ENCODE measurements at regions not wholly inside any gene's neighbourhood (a gene's known extent, or its start where the extent isn't known, plus 50 kb on each side); places are given as distances from the start of the nearest gene placed in this dataset.

DNA sequence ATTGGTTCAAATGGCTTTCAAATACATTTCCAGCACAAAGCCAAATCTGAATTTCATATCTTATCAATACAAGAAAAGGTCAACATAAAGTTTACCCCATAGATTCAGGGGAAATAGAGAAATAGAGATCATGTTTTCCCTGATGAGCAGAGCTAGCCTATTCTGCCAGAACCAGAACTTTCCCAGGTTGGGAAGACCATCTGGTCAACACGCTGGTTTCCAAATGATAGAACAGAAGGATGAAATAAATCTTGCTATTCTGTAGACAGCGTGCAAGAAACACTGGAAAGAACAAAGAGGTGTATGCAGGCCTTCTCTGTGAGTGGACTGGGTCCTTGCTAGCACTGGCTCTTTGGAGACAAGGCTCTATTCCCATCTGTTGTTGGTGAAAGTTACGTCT lies 350.6 kb downstream of the NDFIP2 start:
- DNase-seq (no peak), ATAC-seq (no peak)
- no peaks in the 10 kb centered on the region for H3K4me1 ChIP-seq (ENCODE audit: control insufficient read depth, insufficient read depth, low read length)
- H3K27me3 ChIP-seq (ENCODE audit: control insufficient read depth, insufficient read depth): no peaks in the 10 kb centered on the region
- H3K27ac ChIP-seq (ENCODE audit: low read length): no peak overlapping the region
- intact Hi-C loops (cut with DNase I): no loop called here
- H3K9me3 ChIP-seq (ENCODE audit: control insufficient read depth, low read length): no peaks in the 10 kb centered on the region
- no peak overlapping the region for H3K4me3 ChIP-seq (ENCODE audit: low read length)
- 77% methylated on average over 3 of the region's 3 CpGs for WGBS

DNA sequence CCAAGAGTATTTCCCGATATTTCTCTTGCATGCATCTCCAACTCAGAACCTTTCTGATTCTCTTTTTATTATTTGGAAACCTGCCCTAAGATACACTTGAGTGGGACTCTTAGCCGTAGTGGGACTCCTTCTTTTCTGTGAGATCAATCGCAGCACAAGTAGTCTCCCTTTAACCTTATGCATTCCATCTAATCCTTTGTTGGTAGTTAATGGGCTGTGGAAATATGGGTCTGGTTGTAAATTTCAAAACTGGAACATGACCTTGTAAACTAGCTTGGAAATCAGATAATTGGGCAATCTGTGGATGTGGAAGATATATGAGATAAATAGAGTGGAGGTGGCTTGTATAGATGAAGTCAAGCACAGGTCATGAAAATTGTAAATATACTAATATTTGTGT lies 350.0 kb downstream of the NDFIP2 start:
- ATAC-seq: no peak
- Histone ChIP-seq H3K27me3 (ENCODE audit: control insufficient read depth, insufficient read depth) (no peaks in the 10 kb centered on the region), H3K4me3 (ENCODE audit: low read length) (no peak overlapping the region), H3K4me1 (ENCODE audit: control insufficient read depth, insufficient read depth, low read length) (no peaks in the 10 kb centered on the region), H3K27ac (ENCODE audit: low read length) (no peak overlapping the region), H3K9me3 (ENCODE audit: control insufficient read depth, low read length) (no peaks in the 10 kb centered on the region)
- no peak for DNase-seq
- WGBS: 95% methylated on average over 3 of the region's 3 CpGs
- intact Hi-C loops (cut with DNase I): no loop called here

DNA sequence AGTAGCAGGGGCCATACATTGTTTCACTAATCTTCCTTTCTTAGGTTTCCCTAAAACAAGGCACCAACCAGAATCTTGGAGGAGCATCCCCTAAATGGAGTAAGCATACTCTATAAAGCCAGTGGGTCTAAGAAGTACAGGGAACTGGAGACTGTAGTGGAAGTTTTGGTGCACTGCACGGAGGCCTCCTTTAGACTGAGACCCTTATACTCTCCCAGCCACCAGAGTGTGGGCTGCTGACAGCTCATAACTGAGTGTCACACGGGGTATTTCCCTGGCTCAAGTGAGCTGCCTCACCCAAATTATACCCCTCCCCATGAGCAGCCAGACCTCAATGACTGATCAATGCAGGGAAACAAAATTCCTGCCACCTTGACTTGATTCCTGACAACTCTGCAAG lies 349.5 kb downstream of the NDFIP2 start:
- no peak for DNase-seq
- intact Hi-C loops (cut with DNase I): no loop called here
- Histone ChIP-seq H3K9me3 (ENCODE audit: control insufficient read depth, low read length) (no peaks in the 10 kb centered on the region), H3K4me1 (ENCODE audit: control insufficient read depth, insufficient read depth, low read length) (no peaks in the 10 kb centered on the region), H3K27me3 (ENCODE audit: control insufficient read depth, insufficient read depth) (no peaks in the 10 kb centered on the region), H3K4me3 (ENCODE audit: low read length) (no peak overlapping the region), H3K27ac (ENCODE audit: low read length) (no peak overlapping the region)
- ATAC-seq: no peak
- WGBS: 86% methylated on average over 2 of the region's 2 CpGs

- H3K4me3 ChIP-seq (ENCODE audit: low read length): no peak overlapping the region
- no peaks in the 10 kb centered on the region for H3K9me3 ChIP-seq (ENCODE audit: control insufficient read depth, low read length)
- 72% methylated on average over 2 of the region's 2 CpGs for WGBS
- intact Hi-C loops (cut with DNase I): no loop called here
- DNase-seq (no peak), ATAC-seq (no peak)
- no peaks in the 10 kb centered on the region for H3K4me1 ChIP-seq (ENCODE audit: control insufficient read depth, insufficient read depth, low read length)
- no peak overlapping the region for H3K27ac ChIP-seq (ENCODE audit: low read length)
- no peaks in the 10 kb centered on the region for H3K27me3 ChIP-seq (ENCODE audit: control insufficient read depth, insufficient read depth)
These were observed 348.9 kb downstream of the NDFIP2 start for GRCh38 chr13:79829880-79830279.

- no peak overlapping the region for H3K27ac ChIP-seq (ENCODE audit: low read length)
- no peaks in the 10 kb centered on the region for H3K4me1 ChIP-seq (ENCODE audit: control insufficient read depth, insufficient read depth, low read length)
- H3K27me3 ChIP-seq (ENCODE audit: control insufficient read depth, insufficient read depth): no peaks in the 10 kb centered on the region
- intact Hi-C loops (cut with DNase I): no loop called here
- no peak for ATAC-seq
- DNase-seq: no peak
- H3K9me3 ChIP-seq (ENCODE audit: control insufficient read depth, low read length): no peaks in the 10 kb centered on the region
- no peak overlapping the region for H3K4me3 ChIP-seq (ENCODE audit: low read length)
These were observed 345.0 kb downstream of the NDFIP2 start for GRCh38 chr13:79825959-79826358.

DNA sequence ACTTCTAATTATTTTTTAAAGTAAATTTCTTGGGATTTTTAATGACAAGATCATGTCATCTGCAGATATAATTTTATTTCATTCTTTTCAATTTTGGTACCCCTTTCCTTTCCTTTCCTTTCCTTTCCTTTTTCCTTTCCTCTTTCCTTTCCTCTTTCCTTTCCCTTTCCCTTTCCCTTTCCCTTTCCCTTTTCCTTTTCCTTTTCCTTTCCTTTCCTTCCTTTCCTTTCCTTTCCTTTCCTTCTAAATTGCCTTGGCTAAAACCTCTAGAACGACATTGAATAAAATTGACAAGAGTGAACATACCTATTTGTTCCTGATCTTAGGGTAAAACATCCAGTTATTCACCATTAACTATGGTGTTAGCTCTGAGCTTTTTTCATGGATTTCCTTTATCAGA lies 334.1 kb downstream of the NDFIP2 start:
- DNase-seq (no peak), ATAC-seq (no peak)
- intact Hi-C loops (cut with DNase I): no loop called here

GRCh38 chr13:79812070-79812850 lies 331.3 kb downstream of the NDFIP2 start:
- no peaks in the 10 kb centered on the region for H3K4me1 ChIP-seq (ENCODE audit: control insufficient read depth, insufficient read depth, low read length)
- intact Hi-C loops (cut with DNase I): no loop called here
- no peak overlapping the region for H3K27ac ChIP-seq (ENCODE audit: low read length)
- DNase-seq (no peak), ATAC-seq (no peak)
- H3K9me3 ChIP-seq (ENCODE audit: control insufficient read depth, low read length): no peaks in the 10 kb centered on the region
- 81% methylated on average over 2 of the region's 2 CpGs for WGBS
- H3K4me3 ChIP-seq (ENCODE audit: low read length): no peak overlapping the region
- H3K27me3 ChIP-seq (ENCODE audit: control insufficient read depth, insufficient read depth): no peaks in the 10 kb centered on the region

More for the DNA sequence above, 334.1 kb downstream of the NDFIP2 start:
- H3K9me3 ChIP-seq (ENCODE audit: control insufficient read depth, low read length): no peaks in the 10 kb centered on the region
- no peaks in the 10 kb centered on the region for H3K27me3 ChIP-seq (ENCODE audit: control insufficient read depth, insufficient read depth)
- no peak overlapping the region for H3K27ac ChIP-seq (ENCODE audit: low read length)
- H3K4me1 ChIP-seq (ENCODE audit: control insufficient read depth, insufficient read depth, low read length): no peaks in the 10 kb centered on the region
- 92% methylated on average over 1 of the region's 1 CpG for WGBS
- H3K4me3 ChIP-seq (ENCODE audit: low read length): no peak overlapping the region

- 36% methylated on average over 2 of the region's 2 CpGs for WGBS
- ATAC-seq (no peak), DNase-seq (no peak)
- Histone ChIP-seq H3K27me3 (ENCODE audit: control insufficient read depth, insufficient read depth) (no peaks in the 10 kb centered on the region), H3K4me3 (ENCODE audit: low read length) (no peak overlapping the region), H3K9me3 (ENCODE audit: control insufficient read depth, low read length) (no peaks in the 10 kb centered on the region), H3K27ac (ENCODE audit: low read length) (no peak overlapping the region), H3K4me1 (ENCODE audit: control insufficient read depth, insufficient read depth, low read length) (no peaks in the 10 kb centered on the region)
- intact Hi-C loops (cut with DNase I): no loop called here
These were observed 330.2 kb downstream of the NDFIP2 start for GRCh38 chr13:79811170-79811569.

GRCh38 chr13:79810669-79811068 lies 329.7 kb downstream of the NDFIP2 start:
- Histone ChIP-seq H3K9me3 (ENCODE audit: control insufficient read depth, low read length) (no peaks in the 10 kb centered on the region), H3K4me1 (ENCODE audit: control insufficient read depth, insufficient read depth, low read length) (no peaks in the 10 kb centered on the region), H3K27me3 (ENCODE audit: control insufficient read depth, insufficient read depth) (no peaks in the 10 kb centered on the region), H3K27ac (ENCODE audit: low read length) (no peak overlapping the region), H3K4me3 (ENCODE audit: low read length) (no peak overlapping the region)
- 17% methylated on average over 4 of the region's 4 CpGs for WGBS
- intact Hi-C loops (cut with DNase I): no loop called here
- no peak for ATAC-seq
- no peak for DNase-seq

GRCh38 chr13:79810018-79810417 lies 329.1 kb downstream of the NDFIP2 start:
- ATAC-seq: no peak
- H3K27ac ChIP-seq (ENCODE audit: low read length): no peak overlapping the region
- no peak for DNase-seq
- intact Hi-C loops (cut with DNase I): no loop called here
- H3K4me3 ChIP-seq (ENCODE audit: low read length): no peak overlapping the region
- no peaks in the 10 kb centered on the region for H3K9me3 ChIP-seq (ENCODE audit: control insufficient read depth, low read length)
- WGBS: 82% methylated on average over 5 of the region's 5 CpGs
- H3K4me1 ChIP-seq (ENCODE audit: control insufficient read depth, insufficient read depth, low read length): no peaks in the 10 kb centered on the region
- no peaks in the 10 kb centered on the region for H3K27me3 ChIP-seq (ENCODE audit: control insufficient read depth, insufficient read depth)

- WGBS: 91% methylated on average over 3 of the region's 3 CpGs
- ATAC-seq (no peak), DNase-seq (no peak)
- Histone ChIP-seq H3K9me3 (ENCODE audit: control insufficient read depth, low read length) (no peaks in the 10 kb centered on the region), H3K4me3 (ENCODE audit: low read length) (no peak overlapping the region), H3K27me3 (ENCODE audit: control insufficient read depth, insufficient read depth) (no peaks in the 10 kb centered on the region), H3K27ac (ENCODE audit: low read length) (no peak overlapping the region), H3K4me1 (ENCODE audit: control insufficient read depth, insufficient read depth, low read length) (no peaks in the 10 kb centered on the region)
- intact Hi-C loops (cut with DNase I): no loop called here
These were observed 327.5 kb downstream of the NDFIP2 start for GRCh38 chr13:79808475-79808874.

DNA sequence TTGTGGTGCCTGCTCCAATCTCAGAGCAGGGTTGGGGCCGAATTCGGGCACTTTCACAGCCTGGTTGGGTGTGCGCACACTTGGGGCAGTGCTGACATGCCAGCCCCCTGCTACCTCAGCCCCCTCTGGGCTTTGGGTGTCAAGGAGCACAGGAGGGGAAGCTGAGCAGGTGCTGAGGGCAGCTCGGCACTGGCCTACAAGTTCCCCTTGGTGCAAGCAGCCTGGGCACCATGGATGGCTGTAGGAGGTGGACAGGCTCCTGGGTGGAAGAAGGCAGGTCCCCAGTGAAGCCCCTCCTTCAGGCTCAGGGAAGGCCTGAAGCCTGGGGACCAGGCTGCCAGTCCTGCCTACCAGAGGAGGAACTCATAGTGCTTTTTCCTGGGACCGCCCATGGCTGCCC lies 326.6 kb downstream of the NDFIP2 start:
- ATAC-seq: no peak
- Histone ChIP-seq H3K4me1 (ENCODE audit: control insufficient read depth, insufficient read depth, low read length) (peaks cover 2% of the 10 kb centered on the region), H3K27me3 (ENCODE audit: control insufficient read depth, insufficient read depth) (no peaks in the 10 kb centered on the region), H3K4me3 (ENCODE audit: low read length) (no peak overlapping the region), H3K27ac (ENCODE audit: low read length) (no peak overlapping the region), H3K9me3 (ENCODE audit: control insufficient read depth, low read length) (no peaks in the 10 kb centered on the region)
- WGBS: 72% methylated on average over 5 of the region's 5 CpGs
- DNase-seq: peak in 1 of 3 donors; percentile 22
- intact Hi-C loops (cut with DNase I): no loop called here
